ENCODE measurements at regions not wholly inside any gene's neighbourhood (a gene's known extent, or its start where the extent isn't known, plus 50 kb on each side); places are given as distances from the start of the nearest gene placed in this dataset.

- no peak for DNase-seq (ENCODE audit: low read depth)
- in situ Hi-C loops (cut with HindIII; ENCODE audit: low pct_unique_long_range_greater_than_20kb, low sequenced_read_pairs), result no loop called here
Measured at GRCh38 chr3:70556056-70556455, 243.6 kb upstream of the MDFIC2 start.

DNA sequence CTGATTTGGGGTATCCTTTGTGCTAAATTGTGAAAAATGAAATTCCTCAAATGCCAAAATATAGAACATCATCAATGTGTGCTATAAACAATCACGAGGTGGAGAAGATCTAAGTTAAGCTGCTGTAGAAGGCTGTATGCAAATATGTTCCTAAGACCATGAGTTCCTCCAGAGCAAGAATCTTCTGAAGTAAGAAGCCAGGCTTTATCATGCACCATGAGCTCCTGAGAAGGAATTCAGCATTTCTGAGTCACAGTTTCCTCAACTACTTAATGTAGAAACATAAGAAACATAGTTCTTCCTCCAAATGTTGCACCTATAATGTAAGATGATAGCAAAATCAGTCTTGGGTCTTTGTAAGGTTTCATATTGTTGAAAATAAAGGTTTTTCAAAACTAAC is 241.7 kb upstream of the MDFIC2 start:
- in situ Hi-C loops (cut with HindIII; ENCODE audit: low pct_unique_long_range_greater_than_20kb, low sequenced_read_pairs), result no loop called here
- no peak for DNase-seq (ENCODE audit: low read depth)

DNA sequence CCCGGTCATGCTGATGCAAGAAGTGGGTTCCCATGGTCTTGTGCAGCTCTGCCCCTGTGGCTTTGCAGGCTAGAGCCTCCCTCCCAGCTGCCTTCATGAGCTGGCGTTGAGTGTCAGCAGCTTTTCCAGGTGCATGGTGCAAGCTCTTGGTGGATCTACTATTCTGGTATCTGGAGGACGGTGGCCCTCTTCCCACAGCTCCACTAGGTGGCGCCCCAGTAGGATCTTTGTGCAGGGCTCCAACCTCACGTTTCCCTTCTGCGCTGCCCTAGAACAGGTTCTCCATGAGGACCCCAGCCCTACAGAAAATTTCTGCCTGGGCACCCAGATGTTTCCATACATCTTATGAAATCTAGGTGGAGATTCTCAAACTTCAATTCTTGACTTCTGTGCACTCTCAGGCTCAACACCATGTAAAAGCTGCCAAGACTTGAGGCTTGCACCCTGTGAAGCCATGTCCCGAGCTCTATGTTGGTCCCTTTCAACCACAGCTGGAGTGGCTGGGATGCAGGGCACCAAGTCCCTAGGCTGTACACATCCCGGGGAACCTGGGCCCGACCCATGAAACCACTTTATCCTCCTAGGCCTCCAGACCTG is 238.4 kb upstream of the MDFIC2 start:
- DNase-seq (ENCODE audit: low read depth), result peak; percentile 14
- in situ Hi-C loops (cut with HindIII; ENCODE audit: low pct_unique_long_range_greater_than_20kb, low sequenced_read_pairs), result no loop called here

DNA sequence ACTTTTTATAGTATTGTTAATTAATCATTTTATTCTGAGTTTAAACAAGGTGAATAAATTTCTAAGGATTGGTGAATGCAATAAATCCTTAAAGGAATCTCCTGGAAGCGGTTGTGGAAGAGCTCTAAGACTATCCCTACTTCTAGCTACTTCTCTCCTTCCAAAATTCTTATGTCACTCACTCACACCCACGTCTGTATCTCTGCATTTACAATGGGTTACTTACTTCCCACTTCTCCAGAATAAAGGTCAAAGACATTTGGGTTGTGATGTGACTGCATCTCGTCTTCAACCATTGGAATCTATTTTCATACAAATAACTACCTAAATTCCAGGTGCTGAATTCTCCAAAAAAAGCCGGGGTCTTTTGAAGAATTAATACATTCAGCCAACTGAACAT is 234.2 kb upstream of the MDFIC2 start:
- no peak for DNase-seq (ENCODE audit: low read depth)
- in situ Hi-C loops (cut with HindIII; ENCODE audit: low pct_unique_long_range_greater_than_20kb, low sequenced_read_pairs), result no loop called here

- in situ Hi-C loops (cut with HindIII; ENCODE audit: low pct_unique_long_range_greater_than_20kb, low sequenced_read_pairs), result no loop called here
- no peak for DNase-seq (ENCODE audit: low read depth)
Measured at GRCh38 chr3:70543493-70543892, 231.1 kb upstream of the MDFIC2 start.

DNA sequence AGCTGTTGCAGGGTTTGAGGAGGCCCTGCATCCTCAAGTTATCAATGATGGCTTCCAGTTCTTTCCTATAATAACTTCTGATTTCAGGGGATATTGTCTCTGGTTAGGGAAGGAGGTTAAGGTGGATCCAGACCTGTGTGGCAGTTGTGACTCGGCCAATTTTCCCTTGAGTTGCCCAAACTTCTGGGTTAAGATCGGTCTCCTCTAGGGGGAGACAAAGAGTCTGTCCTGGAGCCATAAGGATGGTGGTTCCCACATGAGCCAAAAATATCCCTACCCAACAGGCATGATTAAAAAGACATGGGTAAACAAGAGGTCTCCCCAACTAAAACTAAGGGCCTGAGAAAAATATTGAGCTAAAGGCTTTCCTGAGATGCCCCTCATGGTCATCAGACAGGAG is 227.5 kb upstream of the MDFIC2 start:
- DNase-seq (ENCODE audit: low read depth), result no peak
- in situ Hi-C loops (cut with HindIII; ENCODE audit: low pct_unique_long_range_greater_than_20kb, low sequenced_read_pairs), result no loop called here

- DNase-seq (ENCODE audit: low read depth), result no peak
- in situ Hi-C loops (cut with HindIII; ENCODE audit: low pct_unique_long_range_greater_than_20kb, low sequenced_read_pairs), result no loop called here
Measured at GRCh38 chr3:70532806-70533205, 220.4 kb upstream of the MDFIC2 start.

GRCh38 chr3:70531838-70532489 is 219.5 kb upstream of the MDFIC2 start:
- DNase-seq (ENCODE audit: low read depth), result no peak
- in situ Hi-C loops (cut with HindIII; ENCODE audit: low pct_unique_long_range_greater_than_20kb, low sequenced_read_pairs), result no loop called here

DNA sequence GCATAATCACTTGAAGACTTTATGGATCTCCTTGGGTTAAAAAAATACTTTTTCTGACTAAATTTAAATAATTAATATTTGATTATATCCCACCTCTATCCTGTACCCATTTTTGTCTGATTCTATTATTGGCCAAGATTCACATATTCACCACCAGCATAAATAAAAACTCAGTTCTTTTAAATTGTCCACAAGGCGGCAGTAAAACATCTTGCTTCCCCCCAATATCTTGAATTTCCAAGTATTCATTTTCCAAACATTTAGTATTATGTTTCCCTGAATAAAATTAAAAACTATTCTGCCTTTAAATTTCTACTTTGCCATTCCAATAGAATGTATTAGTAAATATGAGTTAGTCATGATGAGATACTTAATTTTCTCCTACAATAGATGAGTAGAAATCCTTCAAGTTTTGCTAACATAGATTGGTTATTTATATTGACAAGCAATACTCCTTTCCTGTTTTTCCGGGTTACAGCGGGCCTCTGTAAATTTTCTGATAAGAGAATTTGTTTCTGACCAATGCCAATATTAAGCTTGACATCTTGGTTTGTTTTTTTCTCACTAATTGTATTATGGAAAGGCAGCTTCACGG is 218.7 kb upstream of the MDFIC2 start:
- DNase-seq (ENCODE audit: low read depth), result peak; percentile 11
- in situ Hi-C loops (cut with HindIII; ENCODE audit: low pct_unique_long_range_greater_than_20kb, low sequenced_read_pairs), result no loop called here

DNA sequence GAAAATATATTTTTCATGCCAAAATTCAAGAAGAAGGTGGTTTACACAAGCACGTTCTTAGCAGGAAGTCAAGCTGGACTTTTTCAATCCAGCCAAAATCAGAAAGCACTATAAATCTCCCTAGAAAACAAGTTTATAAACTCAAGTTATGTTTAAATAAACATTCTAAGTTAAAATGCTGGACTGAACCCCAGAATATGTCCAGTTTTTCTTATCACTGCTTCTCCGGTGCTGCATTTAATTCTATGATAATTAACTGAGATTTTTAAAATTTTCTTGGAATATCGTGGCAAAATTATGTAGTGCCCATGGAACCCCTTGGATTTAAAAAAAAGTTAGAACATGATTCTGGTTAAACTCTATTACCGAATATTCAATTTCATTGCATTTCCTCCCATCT is 218.2 kb upstream of the MDFIC2 start:
- no peak for DNase-seq (ENCODE audit: low read depth)
- in situ Hi-C loops (cut with HindIII; ENCODE audit: low pct_unique_long_range_greater_than_20kb, low sequenced_read_pairs), result no loop called here

DNA sequence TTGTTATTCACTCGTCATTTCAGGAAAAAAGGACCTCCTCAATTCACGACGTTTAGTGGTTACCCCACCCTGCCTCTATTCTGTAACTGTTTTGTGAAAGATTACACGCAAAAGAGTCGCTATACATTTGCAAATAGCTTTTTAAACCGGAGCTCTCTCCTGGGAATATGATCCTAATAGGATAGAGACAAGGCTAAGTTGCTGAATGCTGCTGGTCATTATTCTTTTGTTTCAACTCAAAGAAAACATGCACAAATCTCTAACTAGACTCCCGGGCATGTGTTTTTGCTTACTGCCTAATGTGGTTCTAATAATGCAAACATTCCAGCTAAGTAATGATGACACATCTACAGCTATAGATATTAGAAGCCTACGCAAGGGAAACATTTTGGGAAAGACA is 214.6 kb upstream of the MDFIC2 start:
- no peak for DNase-seq (ENCODE audit: low read depth)
- in situ Hi-C loops (cut with HindIII; ENCODE audit: low pct_unique_long_range_greater_than_20kb, low sequenced_read_pairs), result no loop called here

DNA sequence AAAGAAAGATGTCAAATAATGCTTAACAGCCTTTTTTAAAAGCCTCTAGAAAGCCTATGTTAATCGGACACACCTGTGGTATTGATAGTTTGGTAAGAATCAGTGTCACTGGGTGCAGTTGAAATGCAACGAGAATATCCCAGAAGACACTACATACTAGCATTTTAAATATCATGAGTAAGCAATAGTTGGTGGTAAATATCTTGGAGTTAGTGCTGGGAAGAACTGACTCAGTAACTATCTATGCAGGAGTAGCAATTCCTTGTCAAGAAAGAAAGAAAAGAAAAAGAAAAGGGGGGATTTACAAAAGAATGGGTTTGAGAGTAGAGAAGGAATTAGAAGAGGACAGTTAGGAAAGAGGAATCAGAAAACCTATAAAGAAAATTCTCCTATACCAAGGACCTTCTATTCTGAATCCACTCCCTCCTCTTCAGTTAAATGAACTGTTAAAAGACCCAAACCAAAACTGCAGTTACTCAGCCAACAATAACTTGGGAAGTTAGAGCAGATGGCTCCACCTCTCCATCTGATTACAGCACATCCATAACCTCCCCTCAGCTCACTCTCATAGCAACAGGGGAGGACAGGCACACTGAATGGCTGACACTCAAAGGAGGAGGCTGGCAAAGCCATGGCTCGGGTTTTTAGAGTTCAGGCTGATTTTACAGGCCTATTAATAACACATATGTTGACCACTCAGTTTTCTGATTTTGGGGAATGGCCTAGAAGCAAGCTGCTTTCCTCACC is 207.6 kb upstream of the MDFIC2 start:
- in situ Hi-C loops (cut with HindIII; ENCODE audit: low pct_unique_long_range_greater_than_20kb, low sequenced_read_pairs), result no loop called here
- DNase-seq (ENCODE audit: low read depth), result no peak

DNA sequence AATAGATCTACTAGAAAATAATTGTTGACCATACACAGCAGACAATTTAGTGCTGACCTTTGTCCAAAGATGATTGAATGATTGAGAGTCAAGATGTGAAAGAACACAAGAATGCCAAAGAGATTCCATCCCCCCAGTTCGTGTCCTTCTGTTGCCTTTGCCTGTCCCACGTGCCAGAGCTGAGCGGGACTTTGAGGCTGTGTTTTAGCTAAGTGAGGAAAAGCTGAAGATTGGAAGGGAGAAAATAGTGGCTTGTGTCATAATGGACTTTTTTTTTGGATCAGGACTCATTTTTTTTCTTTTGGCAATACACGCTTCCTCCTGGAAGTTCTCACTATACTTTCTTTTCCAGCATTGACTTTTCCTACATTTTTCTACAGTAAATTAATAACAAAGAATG is 206.6 kb upstream of the MDFIC2 start:
- no peak for DNase-seq (ENCODE audit: low read depth)
- in situ Hi-C loops (cut with HindIII; ENCODE audit: low pct_unique_long_range_greater_than_20kb, low sequenced_read_pairs), result no loop called here

DNA sequence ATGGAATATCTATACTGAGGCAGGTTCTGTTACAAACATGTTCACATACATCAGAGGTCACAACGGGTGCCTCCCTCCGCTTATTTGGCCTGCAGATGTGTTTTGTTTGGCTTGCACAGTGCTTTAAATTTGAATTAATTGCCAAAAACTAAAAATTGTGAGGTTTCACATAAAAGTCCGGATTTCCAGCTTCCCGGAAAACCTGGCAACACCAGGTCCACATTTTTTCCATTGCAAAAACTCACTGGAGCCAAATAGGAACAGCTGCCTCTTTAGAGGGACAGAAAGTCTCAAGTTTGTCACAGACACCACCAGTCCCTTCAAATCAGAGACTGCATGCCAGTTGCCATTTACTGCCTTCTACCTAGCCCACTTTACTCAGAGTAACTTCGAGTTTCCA is 205.9 kb upstream of the MDFIC2 start:
- no peak for DNase-seq (ENCODE audit: low read depth)

GRCh38 chr3:70517124-70517890 is 204.9 kb upstream of the MDFIC2 start:
- no peak for DNase-seq (ENCODE audit: low read depth)
- in situ Hi-C loops (cut with HindIII; ENCODE audit: low pct_unique_long_range_greater_than_20kb, low sequenced_read_pairs), result no loop called here

More for the DNA sequence above, 205.9 kb upstream of the MDFIC2 start:
- in situ Hi-C loops (cut with HindIII; ENCODE audit: low pct_unique_long_range_greater_than_20kb, low sequenced_read_pairs), result no loop called here

DNA sequence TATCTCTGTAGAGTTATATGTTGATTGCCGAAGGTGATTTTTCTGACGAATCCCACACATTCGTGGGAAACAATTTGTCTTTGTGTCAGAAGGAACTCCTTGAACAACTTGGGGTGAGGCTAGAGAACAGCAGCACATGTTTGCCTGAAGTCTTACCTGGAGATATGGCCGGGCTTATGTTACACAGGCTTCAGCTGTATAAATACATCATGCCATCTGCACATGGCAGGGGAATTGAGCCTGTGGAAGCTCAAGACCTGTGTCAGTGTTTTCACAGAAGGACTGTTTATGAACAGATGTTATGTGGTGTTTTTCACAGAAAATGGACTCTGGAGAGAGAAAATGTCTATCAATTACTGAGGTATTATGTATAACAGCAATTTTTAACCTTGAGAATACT is 203.6 kb upstream of the MDFIC2 start:
- in situ Hi-C loops (cut with HindIII; ENCODE audit: low pct_unique_long_range_greater_than_20kb, low sequenced_read_pairs), result no loop called here
- DNase-seq (ENCODE audit: low read depth), result no peak

GRCh38 chr3:70507486-70507885 is 195.0 kb upstream of the MDFIC2 start:
- in situ Hi-C loops (cut with HindIII; ENCODE audit: low pct_unique_long_range_greater_than_20kb, low sequenced_read_pairs), result no loop called here
- DNase-seq (ENCODE audit: low read depth), result no peak

GRCh38 chr3:70506775-70507174 is 194.3 kb upstream of the MDFIC2 start:
- in situ Hi-C loops (cut with HindIII; ENCODE audit: low pct_unique_long_range_greater_than_20kb, low sequenced_read_pairs), result no loop called here
- DNase-seq (ENCODE audit: low read depth), result no peak

GRCh38 chr3:70501561-70501960 is 189.1 kb upstream of the MDFIC2 start:
- in situ Hi-C loops (cut with HindIII; ENCODE audit: low pct_unique_long_range_greater_than_20kb, low sequenced_read_pairs), result no loop called here
- DNase-seq (ENCODE audit: low read depth), result no peak

Data from Caki2 (cell line).